NB4 (cell line): ENCODE measurements at regions not wholly inside any gene's neighbourhood (a gene's known extent, or its start where the extent isn't known, plus 50 kb on each side); places are given as distances from the start of the nearest gene placed in this dataset.

Experiments
- CTCF ChIP-seq: IDR thresholded peaks from one replicate; pipeline ENCODE4 v1.5.1; 2012; ENCODE audit warnings: low read depth, low read length
- MAX ChIP-seq: IDR thresholded peaks from 2 replicates; pipeline ENCODE4 v1.6.1; 2011; ENCODE audit warnings: low read depth, low read length
- POLR2A ChIP-seq: IDR thresholded peaks from 2 replicates; pipeline ENCODE4 v1.6.1; 2011; ENCODE audit warnings: mild to moderate bottlenecking; ENCODE audit not compliant: insufficient read length; ENCODE audit errors: extremely low read depth

GRCh38 chr6:6705915-6706675, 117.6 kb downstream of the LY86 start:
- no peak for TF ChIP-seq CTCF
- TF ChIP-seq MAX = no peak
- TF ChIP-seq POLR2A = no peak
